DMS79 treated with DMSO at 0.1 percent for 48 hours (cell line): ENCODE measurements at regions not wholly inside any gene's neighbourhood (a gene's known extent, or its start where the extent isn't known, plus 50 kb on each side); places are given as distances from the start of the nearest gene placed in this dataset.
"Not testable (repeated sequence)": the region's sequence is repeated elsewhere in the genome, so short reads cannot be mapped to it uniquely, and the experiment has no call there.

Source experiments
- DNase-seq: peaks from one replicate; lab custom pipeline; 2025; lab: John Stamatoyannopoulos, UW

DNA sequence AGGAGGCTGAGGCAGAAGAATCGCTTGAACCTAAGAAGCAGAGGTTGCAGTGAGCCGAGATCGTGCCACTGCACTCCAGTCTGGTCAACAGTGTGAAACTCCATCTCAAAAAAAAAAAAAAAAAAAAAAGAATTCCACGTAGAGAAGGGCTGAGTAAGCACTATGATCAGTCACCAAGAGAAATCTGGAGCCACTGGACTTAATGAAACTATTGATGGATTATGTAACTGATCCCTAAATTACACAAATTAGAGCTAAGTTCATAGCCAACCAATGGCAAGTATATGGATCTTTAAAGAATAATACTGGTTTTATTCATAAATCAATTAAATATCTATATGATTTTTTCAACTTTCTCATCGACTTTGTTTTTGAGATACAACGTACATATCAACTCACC lies 72.2 kb upstream of the ABLIM1 start:
- no peak for DNase-seq

DNA sequence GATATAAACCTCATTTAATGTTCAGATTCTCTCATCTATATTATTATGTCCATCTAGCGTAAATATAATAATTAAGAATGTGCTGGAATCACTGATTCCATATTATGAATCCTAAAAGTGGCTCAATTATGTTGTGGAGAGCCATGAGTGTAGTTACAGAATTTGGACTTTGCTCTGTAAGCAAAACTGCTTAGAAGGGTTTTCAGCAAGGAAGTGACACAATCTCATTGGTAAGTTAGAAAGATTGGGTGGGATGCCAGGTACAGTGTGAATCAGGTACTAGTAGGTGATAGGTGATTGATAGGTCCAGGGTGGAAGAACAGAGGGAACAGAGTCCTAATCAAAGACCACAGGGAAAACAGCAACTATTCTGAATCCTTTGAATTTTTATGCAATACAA lies 74.9 kb upstream of the ABLIM1 start:
- no peak for DNase-seq

DNA sequence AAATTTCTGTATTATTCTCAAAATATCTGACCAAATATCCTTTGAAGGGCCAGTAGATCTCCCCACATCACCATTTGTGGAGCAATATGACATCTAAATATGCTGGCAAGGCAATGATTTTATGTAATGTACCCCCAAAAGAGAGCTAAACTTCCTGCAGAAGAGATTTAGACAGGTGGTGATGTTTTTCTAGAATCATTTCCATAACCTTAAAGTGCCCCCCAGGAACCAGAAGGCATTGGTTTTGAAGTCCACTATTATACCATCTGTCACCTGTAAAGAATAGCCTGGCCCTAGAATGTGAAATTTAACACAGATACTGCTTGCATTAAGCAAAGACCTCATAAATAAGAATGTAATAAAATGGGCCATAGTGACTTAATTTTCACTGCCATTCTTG lies 77.9 kb upstream of the ABLIM1 start:
- no peak for DNase-seq

DNA sequence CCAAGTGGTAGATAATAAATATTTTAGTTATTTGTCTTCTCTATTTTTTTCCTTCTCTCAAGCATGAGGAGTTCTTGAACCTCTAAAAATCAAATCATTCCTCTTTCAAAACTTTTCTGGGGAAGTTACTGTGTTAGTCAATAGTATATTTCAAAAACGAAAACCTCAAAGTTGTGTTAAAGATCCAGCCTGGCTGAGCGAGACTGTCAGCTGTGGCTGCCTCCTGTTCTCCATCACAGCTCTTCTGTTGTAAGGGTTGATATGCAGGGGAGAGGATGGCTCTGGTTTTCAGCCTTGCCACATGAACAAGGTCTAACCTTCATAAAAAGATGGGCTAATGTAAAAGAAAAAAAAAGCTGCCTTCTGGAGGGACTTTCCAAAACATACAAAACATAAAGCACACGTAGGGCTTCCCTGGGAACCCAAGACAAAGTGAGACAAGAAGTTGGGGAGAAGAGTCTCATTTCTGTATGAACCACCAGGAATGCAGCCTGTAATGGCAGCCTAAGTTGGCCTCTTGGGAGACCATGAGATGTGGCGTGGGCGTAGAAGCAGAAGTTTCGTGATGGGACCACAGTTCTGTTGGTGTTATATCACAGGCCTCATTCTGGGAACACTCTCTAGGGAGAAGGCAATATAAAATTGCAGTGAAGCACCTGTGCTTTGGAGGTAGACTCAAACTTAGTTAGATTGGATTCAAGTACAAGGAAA lies 77.9 kb upstream of the FHIP2A start:
- no peak for DNase-seq

DNA sequence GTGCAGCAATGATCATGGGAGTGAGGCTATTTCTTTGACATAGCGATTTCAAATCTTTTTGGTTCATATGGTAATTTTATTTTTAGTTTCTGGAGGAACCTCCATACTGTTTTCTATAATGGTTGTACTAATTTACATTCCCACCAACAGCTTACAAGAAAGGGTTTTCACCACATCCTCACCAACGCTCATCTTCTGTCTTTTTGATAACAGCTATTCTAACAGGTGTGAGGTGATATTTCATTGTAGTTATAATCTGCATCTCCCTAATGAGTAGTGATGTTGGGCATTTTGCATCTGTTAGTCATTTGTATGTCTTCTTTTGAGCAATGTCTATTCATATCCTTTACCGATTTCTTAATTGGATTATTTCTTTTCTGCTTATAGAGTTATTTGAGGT lies 75.0 kb upstream of the FHIP2A start:
- DNase-seq: no peak

DNA sequence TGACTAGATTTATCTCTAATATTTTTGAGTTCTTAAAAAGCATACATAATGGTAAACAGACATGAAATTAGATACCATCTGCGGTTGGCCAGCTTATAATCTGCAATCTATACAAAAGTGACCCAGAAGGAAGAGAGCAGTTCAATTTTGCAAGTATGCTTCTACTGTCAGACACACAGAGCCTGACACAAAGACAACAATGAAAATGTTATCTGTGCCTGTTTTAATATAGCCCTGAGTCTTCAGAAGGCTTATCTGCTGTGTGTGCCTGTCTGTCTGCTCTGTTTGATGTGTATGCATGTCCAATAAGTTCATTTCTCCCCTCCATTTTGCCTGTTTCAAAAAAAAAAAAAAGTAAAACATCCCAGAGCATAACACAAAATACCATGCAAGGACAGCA lies 73.3 kb upstream of the FHIP2A start:
- no peak for DNase-seq

DNA sequence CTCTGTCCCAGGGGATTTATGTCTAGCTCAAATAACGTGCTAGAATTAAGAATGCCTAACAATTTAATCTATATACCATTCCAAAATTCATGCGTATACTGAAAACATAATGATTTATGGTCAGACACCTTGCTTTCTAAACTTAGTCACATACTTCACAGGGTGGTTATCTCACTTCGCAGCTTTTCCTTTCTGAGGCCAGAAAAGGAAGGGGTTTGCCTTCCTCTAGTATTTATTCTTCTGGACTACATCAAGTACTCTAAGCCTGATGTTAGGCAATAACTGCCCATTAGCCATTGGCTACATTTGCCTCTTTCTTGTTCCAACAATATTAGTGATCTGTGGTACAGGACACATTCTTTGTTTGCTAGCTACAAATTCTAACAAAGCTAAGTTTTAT lies 72.6 kb upstream of the FHIP2A start:
- no peak for DNase-seq

DNA sequence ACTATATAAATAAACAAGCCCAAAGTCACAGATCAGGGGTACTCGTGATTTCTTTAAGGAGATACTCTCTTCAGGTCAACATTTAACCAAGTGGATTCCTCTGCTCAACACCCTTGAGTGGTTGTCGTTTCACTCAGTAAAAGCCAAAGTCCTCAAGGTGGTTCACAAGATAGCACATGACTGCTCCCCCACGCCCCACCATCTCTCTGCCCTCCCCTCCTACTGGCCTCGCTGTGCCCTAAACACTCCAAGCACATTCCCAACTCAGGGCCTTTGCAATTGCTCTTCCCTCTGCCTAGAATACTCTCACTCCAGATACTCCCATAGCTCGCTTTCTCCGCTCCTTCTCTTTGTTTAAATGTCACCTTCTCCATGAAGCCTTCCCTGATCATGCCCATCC lies 72.1 kb upstream of the FHIP2A start:
- no peak for DNase-seq

DNA sequence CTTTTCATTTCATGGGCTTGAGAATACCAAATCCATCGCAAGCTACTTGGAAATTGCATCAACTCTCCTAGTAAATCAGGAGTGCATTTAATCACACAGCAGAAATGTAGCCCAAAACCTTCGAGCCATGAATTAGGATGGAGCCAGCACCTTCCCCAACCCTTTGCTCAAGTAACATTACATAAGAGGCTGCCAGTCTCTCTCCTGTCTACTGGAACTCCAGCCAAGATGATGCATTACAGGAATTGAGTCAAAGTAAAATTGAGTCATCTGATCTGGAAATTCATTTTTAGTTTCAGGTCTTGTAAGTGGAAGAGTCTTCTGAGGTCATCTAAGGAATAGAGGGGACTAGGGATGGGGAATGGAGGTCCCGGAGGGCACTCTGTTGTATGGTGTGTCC lies 69.7 kb upstream of the FHIP2A start:
- DNase-seq: no peak

DNA sequence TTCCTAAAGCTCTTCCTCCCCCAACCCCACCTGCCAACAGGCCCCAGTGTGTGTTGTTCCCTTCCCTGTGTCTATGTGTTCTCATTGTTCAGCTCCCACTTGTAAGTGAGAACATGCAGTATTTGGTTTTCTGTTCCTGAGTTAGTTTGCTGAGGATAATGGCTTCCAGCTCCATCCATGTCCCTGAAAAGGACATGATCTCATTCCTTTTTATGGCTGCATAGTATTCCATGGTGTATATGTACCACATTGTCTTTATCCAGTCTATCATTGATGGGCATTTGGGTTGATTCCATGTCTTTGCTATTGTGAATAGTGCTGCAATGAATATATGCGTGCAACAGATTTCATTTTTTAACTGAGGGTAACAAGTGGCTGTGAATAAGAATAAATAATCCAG lies 69.0 kb upstream of the FHIP2A start:
- not testable (repeated sequence) for DNase-seq

DNA sequence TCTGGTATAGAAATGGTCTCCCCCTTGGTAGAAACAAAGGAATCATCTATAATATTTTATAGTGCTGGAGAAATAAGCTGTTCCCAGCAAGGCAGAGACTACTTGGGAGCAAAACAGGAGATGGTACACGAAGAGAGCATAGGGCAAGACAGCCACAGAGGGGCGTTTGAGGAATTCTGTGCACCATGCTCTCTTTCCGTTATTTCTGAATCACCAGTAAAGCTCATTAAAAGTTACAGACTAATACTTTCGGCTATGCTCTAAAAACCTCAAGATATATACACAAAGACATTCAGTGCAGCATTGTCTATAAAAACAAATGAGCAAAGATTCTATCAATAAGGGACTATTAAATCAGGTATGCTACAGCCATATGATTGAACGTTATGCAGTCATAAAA lies 68.5 kb upstream of the FHIP2A start:
- no peak for DNase-seq

DNA sequence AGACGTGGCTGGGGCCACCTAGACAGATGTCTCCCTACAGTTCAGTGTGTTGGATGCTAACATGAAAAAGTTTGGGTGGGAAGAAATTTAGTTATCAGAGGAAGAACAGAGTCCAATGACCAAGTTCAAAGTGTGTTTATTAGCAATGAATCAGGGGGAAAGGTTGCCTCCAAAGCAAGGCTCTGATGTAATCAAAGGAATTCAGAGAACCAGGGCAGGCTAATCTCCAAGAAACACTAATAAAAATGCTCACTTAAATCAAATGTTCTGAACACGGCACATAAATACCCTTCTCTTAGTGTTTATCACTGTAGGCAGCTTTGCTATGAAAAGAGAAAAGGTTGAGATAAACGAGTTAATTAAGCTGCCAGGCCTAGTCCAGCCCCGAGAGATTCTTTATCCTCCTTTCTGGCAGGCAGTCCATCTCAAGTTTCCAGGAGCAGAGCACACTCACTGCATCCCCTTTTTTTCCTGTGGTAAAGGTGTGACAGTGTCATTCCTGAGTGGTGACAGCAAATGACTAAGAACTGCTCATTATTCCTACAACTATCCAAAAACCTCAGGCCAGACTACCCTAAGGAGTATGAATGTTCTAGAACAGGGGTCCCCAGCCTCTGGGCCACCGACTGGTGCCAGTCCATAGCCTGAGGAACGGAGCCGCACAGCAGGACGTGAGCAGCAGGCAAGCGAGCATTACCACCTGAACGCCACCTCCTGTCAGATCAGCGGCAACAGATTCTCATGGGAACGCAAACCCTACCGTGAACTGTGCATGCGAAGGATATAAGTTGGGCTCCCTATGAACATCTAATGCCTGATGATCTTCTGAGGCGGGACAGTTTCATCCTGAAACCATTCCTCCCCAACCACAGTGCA lies 66.9 kb upstream of the FHIP2A start:
- no peak for DNase-seq

DNA sequence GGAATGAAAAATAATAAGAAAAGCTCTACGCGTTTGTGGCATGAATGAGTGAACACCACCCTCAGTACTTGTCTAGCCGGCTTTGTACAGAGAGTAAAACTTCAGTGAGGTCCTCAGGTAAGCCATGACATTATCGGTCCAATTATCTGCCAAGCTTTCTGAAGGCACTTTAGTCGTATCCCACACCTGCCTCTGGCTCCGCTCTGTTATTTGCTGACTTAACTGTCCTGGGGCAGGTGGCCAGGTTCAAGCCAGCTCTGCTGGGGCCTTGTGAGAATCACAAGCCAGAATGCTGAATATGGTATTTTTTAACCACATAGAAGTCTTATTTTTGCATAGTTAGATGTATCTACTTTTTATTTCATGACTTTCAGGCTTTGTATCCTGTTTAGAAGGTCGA lies 66.0 kb upstream of the FHIP2A start:
- no peak for DNase-seq

DNA sequence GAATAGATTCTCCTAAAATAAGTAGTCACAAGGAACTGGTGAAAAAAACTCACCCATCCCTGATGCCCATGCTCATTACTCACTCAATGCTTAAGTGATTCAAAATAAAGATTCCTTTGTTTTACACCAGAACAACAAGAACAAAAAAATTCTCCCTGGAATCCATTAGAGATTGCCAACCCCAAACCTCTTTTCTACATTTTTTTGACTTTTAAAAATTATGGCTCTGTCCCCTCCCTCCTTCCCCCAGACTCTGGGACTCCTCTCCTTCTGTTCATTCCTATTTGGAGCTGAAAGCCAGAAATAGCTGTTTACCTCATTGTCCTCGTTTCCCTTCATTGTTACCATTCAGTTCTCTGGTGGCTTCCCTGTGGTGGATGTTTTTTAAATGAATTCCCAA lies 63.2 kb upstream of the FHIP2A start:
- no peak for DNase-seq

DNA sequence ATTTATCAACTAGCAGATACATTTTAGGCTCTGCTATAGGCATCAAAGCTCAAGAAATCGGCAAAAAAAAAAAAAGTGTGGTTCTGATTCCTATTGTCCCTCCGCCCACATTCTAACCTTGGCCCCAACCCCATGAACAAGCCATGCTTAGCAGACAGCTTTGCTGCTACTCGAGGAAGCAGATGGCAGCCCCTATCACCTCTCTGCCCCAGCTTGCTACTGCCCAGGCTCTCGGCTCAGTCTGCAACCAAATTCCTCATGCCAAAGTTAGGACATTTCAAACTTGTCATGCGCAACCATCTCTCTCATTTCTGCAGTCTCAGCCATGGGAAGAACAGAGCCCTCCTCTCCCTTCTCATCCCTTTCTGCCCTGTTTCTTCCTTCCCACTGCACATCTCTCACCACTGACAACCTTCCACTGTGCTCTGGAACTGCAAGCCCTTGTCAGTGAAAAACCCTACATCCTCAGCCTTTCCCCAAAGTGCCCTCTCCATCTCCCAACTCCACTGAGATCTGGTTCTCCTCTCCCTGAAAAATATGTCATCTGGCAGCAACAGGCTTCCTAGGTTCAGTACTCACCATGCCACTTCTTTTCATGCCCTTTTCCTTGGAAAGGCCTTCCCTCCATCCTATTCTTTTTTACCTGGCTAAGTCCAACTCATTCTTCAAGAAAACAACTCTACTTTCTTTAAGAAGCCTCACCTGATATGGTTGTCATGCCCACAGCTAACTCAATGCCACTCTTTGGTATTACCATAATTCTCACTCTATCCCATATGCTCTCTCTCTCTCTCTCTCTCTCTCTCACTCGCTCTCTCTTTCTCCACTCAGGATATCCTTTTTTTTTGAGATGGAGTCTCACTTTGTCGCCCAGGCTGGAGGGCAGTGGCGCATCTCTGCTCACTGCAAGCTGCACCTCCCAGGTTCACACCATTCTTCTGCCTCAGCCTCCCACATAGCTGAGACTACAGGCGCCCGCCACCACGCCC lies 60.1 kb upstream of the FHIP2A start:
- DNase-seq: no peak

DNA sequence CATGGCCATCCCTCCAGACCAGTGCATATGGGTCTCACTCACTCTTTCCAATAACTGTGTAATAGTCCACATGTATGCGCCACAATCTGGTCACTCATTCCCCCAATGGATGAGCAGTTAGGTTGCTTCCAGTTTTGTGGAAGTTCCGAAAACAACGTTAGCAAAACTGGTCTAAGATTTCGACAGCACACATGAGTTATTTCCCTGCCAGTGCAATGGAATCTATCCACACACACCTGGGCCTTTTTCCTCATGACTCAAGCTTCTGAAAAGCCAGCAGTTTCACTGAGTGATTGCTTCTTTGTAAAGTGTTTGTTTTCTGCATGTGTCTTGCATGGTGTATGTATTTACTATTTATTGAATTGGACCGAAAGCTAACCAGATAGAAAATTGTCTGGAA lies 58.8 kb upstream of the FHIP2A start:
- no peak for DNase-seq

DNA sequence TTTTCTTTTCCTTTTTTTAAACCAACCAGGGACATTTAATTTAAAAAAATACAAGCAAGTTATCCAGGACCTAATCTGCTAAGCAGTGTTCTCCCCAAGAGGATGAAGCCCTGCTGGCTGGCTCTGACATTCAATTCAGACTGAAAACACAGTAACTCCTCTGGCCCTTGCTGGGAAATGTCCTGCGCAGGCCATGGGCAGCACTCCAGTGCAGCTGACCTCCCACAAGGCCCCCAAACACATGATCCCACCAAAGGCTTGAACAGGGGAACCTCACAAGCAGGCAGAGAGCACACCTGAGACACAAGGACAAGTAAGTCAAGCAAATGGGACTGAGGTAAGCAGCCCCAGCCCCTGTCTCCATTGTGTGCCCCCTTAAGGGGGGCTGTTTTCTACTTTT lies 56.9 kb upstream of the FHIP2A start:
- DNase-seq: no peak

DNA sequence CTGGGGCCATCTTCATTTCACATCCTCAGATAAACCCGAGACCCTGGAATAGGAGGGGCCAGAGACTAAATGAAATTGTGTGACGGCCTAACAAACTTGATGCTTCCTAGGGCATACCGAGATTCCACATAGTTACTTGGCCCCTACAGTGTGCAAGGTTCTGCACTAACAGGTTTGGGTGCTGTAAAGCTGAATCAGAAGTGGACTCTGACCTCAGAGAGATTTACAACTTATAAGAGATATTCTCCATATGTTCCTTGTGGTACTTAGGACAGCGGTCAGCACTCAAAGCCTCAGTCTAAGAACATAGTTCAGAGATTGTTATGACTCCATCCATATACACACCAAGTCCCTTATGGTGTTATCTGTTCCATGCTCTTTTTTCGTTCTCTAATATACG lies 55.1 kb upstream of the FHIP2A start:
- DNase-seq: no peak

DNA sequence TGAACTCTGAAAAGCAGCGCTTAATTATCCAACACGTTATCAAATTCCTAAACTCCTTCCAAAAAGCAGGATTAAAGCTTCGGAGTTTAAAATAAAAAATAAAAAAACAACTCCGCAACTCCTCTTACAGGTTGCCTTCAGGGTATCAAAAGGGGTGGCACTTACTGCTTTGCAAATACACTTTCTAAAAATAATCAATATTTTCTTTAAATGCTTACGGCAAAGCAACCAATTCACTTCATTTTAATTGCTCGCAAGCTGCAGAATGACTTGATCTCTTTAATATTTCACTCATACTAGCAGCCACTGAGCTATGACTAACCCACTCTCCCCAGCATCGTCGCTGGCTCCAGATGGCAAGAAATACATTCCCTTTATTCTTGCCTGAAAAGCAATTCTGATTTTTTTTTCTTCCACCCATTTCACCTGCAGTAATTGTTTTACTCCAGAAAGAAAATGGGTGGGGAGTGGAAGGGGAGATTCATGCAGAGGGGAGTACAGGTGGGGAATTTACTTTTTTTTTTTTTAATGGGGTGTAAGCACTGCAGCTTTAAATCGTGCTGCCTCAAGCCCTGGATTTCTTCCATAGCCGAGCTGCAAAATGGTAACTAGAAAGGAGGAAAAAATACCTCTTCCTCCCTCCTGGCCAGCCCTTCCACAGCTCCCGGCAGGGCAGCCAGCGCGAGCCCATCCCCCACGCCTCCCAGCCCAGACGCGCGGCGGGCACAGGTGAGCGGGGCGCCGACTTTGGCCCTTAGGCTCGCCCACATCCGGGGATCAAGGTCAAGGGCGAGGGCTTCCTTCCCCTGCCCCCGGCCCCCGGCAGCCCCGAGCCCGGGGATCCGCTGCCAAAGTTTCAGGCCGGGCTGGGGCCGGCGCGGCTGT lies 54.2 kb upstream of the FHIP2A start:
- no peak for DNase-seq

DNA sequence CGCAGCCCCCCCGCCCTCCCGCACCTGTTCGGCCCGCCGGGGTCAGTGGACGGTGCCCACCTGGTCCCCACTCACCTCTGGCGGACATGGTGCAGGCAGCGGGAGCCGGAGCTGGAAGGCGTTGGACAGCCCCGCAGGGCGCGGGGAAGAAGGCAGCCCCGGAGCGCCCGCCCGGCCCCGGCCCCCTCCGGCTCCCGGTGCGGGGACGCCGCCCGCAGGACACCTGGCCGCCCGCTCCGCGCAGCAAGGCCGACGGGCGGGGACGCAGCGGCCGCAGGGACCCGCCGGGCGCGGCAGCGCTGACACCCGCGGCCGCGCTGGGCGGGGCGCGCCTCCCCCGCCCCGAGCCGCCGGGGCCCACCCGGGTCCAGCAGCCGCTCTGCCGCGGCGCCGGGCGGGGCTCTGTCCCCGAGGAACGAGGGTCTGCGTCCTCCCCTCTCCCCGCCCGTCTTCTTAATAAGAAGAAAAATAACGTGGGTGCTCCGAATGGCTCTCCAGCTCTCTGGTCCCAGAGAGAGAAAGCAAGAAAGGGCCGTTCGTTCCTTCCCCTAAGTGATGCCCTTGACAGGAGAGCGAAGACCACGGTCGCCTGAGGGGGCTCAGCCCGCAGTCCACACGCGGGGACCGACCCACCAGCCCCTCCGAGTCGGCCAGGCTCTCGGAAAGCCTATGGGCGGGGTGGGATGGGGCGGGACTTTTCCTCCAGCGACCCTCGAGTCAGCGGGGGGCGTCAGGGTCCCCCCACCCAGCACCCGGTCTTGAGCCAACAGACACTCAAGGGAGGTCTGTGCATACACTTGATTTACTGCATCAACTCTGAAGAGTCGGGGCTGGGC lies 53.4 kb upstream of the FHIP2A start:
- DNase-seq: no peak

DNA sequence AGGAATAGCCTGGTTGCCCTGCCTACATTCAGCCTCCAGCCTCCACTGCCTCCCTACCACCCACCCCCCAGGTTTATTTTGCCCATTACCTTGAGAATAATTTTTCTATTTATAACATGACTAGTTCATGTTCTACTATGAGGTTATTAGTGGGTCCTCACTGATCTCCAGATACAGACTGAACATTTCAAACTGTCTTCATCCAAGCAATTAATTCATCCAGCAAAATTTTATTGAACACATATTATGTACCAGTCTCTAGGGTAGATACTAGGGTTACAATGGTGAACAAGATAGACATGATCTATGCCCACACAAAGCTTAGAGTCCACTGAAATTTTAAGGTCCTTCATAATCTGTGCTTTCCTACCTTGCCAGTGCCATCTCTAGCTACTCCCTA lies 51.6 kb upstream of the FHIP2A start:
- DNase-seq: no peak
